Left lobe of liver (tissue), 2 donors: ENCODE measurements at regions not wholly inside any gene's neighbourhood (a gene's known extent, or its start where the extent isn't known, plus 50 kb on each side); places are given as distances from the start of the nearest gene placed in this dataset.
A peak's percentile ranks its signal among the peaks of the same experiment; 100 is the strongest.

Experiments used
- ATAC-seq: fragments of 200-7000 bp; cut with Tn5 transposase; one replicate; pipeline ENCODE4 v1.9.1; 2020; ENCODE audit warnings: mild to moderate bottlenecking, moderate library complexity
- DNase-seq: peaks from one replicate; pipeline ENCODE4 v3.0.0-alpha.2; 2020; ENCODE audit warnings: low spot score
- donor health status: DM: no; HTN: no; CAD: no; lungs with moderate emphysema.
- donor health status: DM: no; HTN: yes; CAD: no.

DNA sequence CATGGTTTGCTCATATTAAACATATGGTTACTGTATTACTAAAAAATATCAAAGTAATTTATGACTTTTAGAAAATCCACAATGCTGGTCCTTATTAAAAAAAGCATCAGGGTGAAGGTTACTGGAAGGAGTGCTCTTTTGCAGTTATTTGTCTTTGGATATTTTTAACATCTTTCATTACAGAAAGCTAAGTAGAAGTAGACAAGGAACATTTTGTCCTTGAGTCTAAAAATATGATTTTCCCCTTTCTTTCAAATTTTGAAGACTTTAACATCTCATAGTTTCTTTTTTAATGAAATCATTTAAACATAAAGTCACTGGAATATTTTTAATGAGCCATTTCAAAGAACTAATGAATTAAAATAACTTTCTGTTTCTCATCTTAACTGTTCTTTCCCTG, 110.1 kb upstream of the TNS3 start:
- DNase-seq (no peak), ATAC-seq (no peak)

DNA sequence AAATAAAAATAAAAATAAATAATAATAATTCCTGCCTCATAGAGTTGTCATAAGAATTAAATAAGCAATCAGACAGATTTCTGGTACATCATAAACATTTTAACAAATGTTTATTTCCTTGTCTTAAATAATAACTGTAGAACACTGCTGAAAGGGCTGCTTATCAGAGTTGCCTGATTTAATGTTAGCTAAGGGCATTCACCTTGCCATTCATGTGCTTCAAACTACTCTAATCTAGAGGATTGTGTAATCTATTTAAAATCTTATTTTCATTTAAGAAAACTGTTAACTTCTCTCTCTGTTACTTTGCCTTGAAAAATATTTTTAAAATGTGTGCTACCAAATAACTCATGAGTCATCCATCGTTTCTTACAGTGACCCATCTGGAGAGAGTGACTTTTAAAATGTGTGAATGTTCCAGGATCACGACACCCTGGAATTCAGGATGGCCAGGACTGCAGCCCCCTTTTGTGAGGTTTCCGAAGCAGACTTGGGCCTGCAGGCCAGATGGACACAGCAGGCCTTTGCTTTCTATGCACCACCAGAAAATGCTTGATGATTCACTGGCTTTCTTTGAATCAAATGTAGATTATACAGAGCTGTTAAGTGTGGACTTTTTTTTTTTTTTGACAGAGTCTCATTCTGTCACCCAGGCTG, 109.1 kb upstream of the TNS3 start:
- DNase-seq (no peak), ATAC-seq (peak; percentile 76)

DNA sequence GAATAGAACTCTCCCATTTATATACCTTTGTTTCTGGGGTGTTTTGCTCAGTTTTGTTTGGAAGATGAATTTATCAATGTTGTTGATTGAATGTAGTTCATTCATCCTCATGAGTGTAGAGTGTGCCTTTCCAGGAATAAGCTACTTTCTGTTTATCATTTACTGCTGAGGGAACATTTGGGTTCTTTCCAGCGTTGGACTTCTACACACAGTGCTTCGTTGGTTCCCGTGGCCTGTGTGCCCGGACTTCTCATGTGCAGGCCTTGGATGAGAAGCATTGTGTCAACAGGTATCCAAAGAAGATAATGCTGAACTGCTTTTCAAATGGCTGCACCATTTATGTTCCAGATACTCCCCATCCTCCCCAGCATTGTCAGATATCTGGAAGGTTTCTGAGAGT, 107.6 kb upstream of the TNS3 start:
- no peak for DNase-seq
- peak; percentile 46 for ATAC-seq

GRCh38 chr7:47688311-47689100, 106.6 kb upstream of the TNS3 start:
- ATAC-seq: no peak

GRCh38 chr7:47685712-47686376, 103.9 kb upstream of the TNS3 start:
- no peak for DNase-seq
- ATAC-seq: no peak

More at GRCh38 chr7:47688311-47689100, 106.6 kb upstream of the TNS3 start:
- no peak for DNase-seq

GRCh38 chr7:47685151-47685550, 103.2 kb upstream of the TNS3 start:
- DNase-seq: no peak

DNA sequence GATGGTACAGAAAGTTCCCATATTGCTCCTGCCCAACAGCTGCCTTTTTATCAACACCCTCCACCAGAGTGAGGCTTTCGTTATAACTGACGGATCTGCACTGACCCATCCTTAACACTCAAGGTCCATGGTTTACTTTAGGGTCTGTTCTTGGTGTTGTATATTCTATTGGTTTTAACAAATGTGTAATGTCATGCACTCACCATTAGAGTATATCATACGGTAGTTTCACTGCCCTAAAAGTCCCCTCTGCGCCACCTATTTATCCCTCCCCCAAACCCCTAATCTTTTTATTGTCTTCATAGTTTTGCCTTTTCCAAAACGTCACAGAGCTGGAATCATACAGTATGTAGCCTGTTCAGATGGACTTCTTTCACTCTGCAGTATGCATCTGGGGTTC, 102.8 kb upstream of the TNS3 start:
- DNase-seq: no peak
- ATAC-seq: no peak

More at GRCh38 chr7:47685151-47685550, 103.2 kb upstream of the TNS3 start:
- ATAC-seq: no peak

- DNase-seq (no peak), ATAC-seq (no peak)
These were observed 101.6 kb upstream of the TNS3 start for GRCh38 chr7:47683485-47683898.

DNA sequence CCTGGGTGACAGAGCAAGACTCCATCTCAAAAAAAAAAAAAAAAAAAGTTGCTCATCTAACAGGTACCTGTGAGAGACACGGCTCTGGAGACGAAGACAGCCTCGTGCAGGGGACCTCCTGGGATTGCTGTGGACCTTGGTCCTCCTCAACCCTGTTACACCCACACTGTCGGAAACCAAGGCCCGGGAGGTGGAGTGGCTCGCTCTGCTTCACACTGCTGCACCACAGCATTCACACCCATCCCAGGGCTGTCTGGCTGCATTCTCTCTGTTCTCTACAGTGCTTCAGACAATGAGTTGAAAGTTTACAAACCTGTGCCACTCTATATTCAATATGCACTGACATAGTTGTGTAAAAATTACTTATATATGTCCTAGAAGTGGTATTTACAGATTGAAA, 101.0 kb upstream of the TNS3 start:
- DNase-seq (no peak), ATAC-seq (no peak)

DNA sequence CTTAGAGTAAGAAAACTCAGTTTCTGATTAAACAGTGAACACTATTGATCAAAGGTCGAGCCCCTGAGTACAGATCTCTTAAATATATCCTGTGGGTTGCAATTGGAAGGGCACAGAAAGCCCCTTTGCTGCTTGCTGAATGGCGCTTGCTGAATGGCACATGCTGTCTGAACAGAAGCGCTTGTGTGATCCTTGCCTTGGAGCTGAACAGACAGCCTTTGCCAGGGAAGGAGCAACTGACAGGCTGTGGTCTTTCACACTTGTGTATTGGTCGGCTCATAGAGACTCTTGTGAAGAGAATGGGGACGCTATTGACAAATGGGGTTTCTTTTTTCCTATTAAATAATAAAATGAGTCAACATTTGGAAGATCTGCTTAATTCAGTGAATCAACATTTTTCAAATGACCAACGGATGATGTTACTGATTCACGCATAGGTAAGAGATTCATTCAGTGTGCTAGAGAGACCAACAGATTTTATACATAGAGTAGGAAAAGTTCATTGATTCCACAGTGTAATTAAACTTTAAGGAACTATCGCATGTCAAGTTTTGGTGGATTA, 99.4 kb upstream of the TNS3 start:
- no peak for DNase-seq
- ATAC-seq: no peak

GRCh38 chr7:47678641-47679380, 96.9 kb upstream of the TNS3 start:
- ATAC-seq (no peak), DNase-seq (no peak)

DNA sequence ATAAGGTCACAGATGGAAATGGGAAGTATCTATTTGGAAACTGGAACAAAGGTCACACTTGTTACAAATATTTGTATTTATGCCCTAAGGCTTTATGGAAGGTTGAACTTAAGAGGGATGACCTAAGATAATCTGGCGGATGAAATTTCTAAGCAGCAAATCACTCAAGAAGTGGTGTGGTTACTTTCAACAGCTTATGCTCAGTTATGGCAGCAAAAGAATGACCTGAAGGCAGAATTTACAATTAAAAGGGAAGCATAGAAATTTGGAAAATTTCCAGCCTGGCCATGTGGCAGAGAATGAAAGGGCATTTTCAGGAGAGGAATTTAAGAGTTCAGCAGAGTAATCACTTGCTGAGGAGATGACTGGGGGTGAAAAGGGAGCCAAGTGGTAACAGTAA, 95.8 kb upstream of the TNS3 start:
- ATAC-seq (peak; percentile 12), DNase-seq (no peak)

- ATAC-seq (no peak), DNase-seq (no peak)
These were observed 95.2 kb upstream of the TNS3 start for GRCh38 chr7:47677093-47677492.

GRCh38 chr7:47672977-47673381, 91.1 kb upstream of the TNS3 start:
- no peak for ATAC-seq
- no peak for DNase-seq

DNA sequence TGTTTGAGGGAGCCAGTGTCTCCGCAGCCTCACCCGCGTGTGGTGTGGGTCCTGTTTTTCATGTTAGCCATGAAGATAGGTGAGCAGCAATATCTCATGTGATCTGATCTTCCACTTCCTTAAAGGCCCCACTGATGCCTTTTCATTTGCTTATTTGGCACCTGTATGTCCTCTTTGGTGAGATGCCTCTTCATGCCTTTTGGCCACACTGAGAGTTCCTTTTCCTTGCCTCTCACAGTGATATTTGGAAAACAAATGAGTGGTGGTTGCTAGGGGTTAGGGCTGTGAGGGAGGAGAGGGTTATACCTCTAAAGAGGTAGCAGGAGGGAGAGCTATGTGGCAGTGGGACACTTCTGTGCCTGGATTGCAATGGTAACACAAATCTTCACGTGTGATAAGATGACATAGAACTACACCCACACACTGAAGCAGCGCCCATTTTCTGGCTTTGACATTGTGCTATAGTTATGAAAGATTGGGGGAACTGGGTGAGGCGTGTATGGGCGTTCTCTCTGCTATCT, 90.4 kb upstream of the TNS3 start:
- ATAC-seq: no peak
- DNase-seq: no peak

GRCh38 chr7:47671358-47671757, 89.4 kb upstream of the TNS3 start:
- no peak for ATAC-seq
- DNase-seq: no peak

- ATAC-seq: no peak
- no peak for DNase-seq
These were observed 88.8 kb upstream of the TNS3 start for GRCh38 chr7:47670729-47671128.

- ATAC-seq: no peak
These were observed 88.0 kb upstream of the TNS3 start for GRCh38 chr7:47669901-47670384.

GRCh38 chr7:47669178-47669891, 87.4 kb upstream of the TNS3 start:
- peak; percentile 50 for DNase-seq

More at GRCh38 chr7:47669901-47670384, 88.0 kb upstream of the TNS3 start:
- DNase-seq: no peak

More at GRCh38 chr7:47669178-47669891, 87.4 kb upstream of the TNS3 start:
- peak; percentile 80 for ATAC-seq
